NCI-H2196 treated with DMSO at 0.1 percent for 48 hours (cell line): ENCODE measurements at regions not wholly inside any gene's neighbourhood (a gene's known extent, or its start where the extent isn't known, plus 50 kb on each side); places are given as distances from the start of the nearest gene placed in this dataset.

ENCODE experiments used
- DNase-seq: peaks from one replicate; lab custom pipeline; 2025; ENCODE audit not compliant: unreplicated experiment; lab: John Stamatoyannopoulos, UW

- no peak for DNase-seq
Measured at GRCh38 chr2:220458051-220458450, 830.6 kb downstream of the SLC4A3 start.

GRCh38 chr2:220460257-220460985 is 833.0 kb downstream of the SLC4A3 start:
- DNase-seq = no peak

GRCh38 chr2:220463876-220464275 is 836.4 kb downstream of the SLC4A3 start:
- DNase-seq = no peak

DNA sequence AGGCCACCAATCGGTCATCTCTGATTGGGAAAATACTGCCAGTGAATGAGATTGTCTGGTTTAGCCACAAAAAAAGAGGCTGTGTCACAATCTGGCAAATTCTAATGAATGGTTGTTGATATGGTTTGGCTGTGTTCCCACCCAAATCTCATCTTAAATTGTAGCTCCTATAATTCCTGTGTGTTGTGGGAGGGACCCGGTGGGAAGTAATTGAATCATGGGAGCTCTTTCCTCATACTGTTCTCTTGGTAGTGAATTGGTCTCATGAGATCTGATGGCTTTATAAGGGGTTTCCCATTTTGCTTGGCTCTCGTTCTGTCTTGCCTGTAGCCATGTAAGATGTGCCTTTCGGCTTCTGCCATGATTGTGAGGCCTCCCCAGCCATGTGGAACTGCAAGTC is 838.3 kb downstream of the SLC4A3 start:
- no peak for DNase-seq

- no peak for DNase-seq
Measured at GRCh38 chr2:220466251-220466691, 838.8 kb downstream of the SLC4A3 start.

DNA sequence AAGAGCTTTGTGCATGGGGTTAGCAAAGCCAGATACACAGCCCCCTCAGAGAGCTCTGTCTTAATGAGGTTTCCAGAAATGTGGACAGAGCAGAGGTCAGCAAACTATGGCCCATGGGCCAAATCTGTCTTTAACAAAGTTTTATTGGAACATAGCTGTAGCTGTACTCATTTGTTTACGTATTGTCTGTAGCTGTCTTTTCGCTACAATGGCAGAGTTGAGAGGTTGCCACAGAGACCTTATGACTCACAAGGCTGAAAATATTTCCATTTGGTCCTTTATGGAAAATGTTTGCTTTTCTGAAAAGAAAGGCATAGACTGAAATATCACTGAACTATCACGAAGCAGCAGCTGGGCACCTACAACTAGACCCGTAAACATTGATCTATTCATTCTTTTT is 841.8 kb downstream of the SLC4A3 start:
- no peak for DNase-seq

DNA sequence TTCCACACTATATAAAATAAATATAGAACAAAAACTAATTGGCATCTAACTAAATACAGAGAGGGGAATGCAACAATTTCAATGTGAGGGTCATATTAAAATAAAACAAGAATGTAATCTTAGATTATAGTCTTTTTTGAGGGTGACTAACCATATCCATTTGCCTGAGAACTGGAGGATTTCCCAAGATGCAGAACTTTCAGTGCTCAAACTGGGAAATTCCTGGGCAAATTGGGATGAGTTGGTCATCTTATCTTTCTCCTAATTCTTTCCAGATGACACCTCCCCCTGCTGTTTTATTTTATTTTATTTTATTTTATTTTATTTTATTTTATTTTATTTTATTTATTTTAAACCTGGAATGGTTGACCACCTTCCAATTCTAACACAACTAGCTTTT is 846.2 kb downstream of the SLC4A3 start:
- no peak for DNase-seq

GRCh38 chr2:220476877-220477276 is 849.4 kb downstream of the SLC4A3 start:
- no peak for DNase-seq

DNA sequence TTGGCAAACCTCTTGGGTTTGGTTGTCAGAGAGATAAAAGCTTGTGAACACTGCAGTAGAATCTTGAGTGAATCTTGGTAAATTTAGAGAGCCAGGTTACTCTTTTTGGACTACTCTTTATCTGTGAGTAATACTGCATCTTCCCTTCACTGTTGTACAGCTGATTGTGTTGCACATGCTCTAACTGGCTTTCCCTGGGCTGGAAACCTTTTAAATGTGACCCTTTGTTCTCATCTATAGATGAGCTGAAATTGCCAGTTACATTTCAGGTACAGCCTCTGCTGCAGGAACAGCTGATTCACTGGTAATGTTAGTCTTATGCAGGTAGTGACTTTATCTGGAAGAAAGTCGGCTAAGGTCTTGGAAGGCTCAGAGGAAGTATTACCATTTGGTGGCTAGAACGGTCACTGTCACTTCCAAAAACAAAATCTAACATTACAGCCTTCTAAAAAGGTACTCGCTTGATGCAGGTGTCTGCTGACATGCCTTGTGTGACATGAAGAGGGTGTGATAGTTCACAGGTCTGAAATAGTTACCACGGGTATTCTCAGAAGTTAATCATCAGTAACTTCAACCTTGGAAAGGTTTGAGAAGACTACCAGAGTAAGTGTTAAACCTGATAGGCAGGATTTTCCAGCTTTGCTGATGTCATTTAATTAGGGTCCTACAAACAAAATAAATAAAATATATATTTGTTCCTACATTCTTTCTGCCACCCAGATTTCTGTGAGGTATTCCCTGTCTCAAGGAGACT is 851.1 kb downstream of the SLC4A3 start:
- DNase-seq = no peak

GRCh38 chr2:220482716-220483115 is 855.3 kb downstream of the SLC4A3 start:
- no peak for DNase-seq

GRCh38 chr2:220489121-220489520 is 861.7 kb downstream of the SLC4A3 start:
- no peak for DNase-seq

GRCh38 chr2:220491670-220492069 is 864.2 kb downstream of the SLC4A3 start:
- DNase-seq = no peak

DNA sequence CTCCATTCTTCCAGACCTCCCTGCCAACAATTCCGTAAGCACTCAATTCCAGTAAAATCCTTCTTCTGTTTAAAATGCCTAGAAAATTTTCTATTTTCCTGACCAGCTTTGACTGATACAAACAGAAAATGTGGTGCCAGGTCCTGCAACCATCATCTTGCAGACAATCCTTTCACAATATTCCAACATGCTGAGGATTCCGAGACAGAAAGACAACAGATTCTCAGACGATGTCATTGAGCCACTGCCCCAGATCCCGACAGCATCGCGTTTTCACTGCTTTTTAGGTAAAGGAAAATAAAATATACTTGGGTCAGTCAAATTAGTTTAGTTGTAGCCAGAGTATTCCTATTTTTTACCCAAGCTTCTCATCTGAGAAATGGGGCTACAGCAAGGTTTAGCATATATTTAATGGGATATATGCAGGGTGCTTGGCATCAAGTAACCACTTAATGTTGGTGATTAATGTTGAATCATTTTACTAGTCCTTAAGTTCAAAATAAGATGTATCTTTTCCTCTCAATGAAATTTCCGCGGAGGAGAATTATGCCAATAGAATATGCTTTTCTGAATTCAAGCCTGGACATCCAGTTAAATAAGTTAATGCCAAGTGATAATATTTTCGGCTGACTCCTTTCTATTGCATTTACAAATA is 866.6 kb downstream of the SLC4A3 start:
- no peak for DNase-seq

- DNase-seq = no peak
Measured at GRCh38 chr2:220496513-220496912, 869.1 kb downstream of the SLC4A3 start.

- peak; percentile 51 for DNase-seq
Measured at GRCh38 chr2:220499225-220499624, 871.8 kb downstream of the SLC4A3 start.

DNA sequence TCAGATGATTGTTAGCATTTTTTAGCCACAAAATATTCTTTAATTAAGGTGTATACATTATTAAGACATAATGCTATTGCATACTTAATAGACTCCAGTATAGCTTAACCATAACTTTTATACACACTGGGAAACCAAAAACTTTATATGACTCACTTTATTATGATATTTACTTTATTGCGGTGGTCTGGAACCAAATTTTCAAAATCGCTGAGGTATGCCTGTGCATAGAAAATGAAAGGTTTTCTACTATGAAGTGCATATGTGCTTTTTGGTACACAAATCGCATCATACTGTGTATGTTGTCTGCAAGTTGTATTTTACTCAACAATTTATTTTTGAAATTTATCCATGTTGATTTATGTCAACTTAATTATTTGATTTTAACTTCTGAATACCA is 875.1 kb downstream of the SLC4A3 start:
- DNase-seq = no peak

DNA sequence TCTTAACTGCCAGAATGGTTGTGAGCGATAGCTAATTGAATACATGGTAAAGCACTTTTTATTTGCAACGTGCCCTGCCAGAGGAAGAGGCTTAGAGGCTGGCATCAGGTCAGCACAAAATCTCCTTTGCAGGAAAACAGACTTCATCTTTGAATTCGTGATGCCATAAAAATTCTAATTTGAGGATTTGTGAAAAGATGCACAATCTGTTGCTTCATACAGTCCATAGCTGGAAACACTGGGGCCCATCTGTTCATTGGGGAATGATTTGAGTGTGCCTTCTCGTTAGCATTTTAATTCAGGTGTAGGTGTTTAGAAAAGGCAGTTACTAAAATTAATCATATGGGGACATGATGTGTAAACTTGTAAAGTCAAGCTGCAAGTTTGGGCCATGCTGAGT is 876.0 kb downstream of the SLC4A3 start:
- no peak for DNase-seq

GRCh38 chr2:220504938-220505503 is 877.6 kb downstream of the SLC4A3 start:
- DNase-seq = peak; percentile 84

DNA sequence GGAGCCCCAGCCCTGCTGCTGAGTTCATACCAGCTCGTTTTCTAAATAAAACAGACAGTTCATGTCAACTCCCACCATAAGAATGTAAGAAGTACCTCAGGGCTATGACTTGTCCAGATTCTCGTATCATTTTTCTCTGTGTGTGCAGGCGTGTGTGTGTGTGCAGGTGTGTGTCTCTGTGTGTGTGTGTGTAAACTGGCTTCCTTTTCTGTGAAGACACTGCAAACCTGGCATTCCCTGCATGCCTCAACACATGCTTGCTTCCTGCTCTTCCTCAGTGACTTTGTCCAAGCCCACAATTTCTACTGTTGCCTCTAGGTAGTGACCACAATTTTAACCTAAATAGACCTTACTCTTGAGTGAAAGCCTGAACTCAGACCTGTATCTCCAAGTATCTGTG is 879.0 kb downstream of the SLC4A3 start:
- DNase-seq = no peak

- no peak for DNase-seq
Measured at GRCh38 chr2:220509096-220509757, 881.8 kb downstream of the SLC4A3 start.

DNA sequence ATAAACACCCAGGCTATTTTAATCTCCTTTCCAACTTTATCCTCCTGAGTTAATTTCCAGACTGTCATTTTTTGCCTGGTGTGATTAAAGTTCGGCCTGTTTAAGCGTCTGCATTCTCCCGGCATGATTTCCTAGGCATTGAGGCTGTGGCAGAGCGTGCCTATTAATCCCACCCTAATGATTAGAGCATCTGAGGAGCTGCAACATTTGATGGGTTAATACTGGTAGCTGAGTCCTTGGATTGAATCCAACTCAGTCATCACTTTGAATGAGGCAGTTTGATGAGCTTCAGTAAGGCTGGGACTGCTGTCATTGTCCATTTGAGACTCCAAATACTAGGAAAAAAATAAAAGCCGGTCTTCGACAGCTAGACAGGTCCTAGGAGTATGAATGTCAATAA is 882.5 kb downstream of the SLC4A3 start:
- no peak for DNase-seq
